Type B pancreatic cell (in vitro differentiated cells): ENCODE measurements at regions not wholly inside any gene's neighbourhood (a gene's known extent, or its start where the extent isn't known, plus 50 kb on each side); places are given as distances from the start of the nearest gene placed in this dataset.

Experiments used
- DNase-seq: peaks from one replicate; pipeline ENCODE4 v3.0.0; 2021; ENCODE audit warnings: mixed read lengths; ENCODE audit not compliant: unreplicated experiment; ENCODE audit errors: extremely low spot score
- H3K27ac Mint-ChIP-seq: 2 replicates; pipeline ENCODE4 v1.8.0; 2021; ENCODE audit warnings: mild to moderate bottlenecking, mixed read lengths
- H3K27me3 Mint-ChIP-seq: 2 replicates; pipeline ENCODE4 v1.8.0; 2021; ENCODE audit warnings: mixed read lengths
- H3K36me3 Mint-ChIP-seq: 2 replicates; pipeline ENCODE4 v1.8.0; 2021; ENCODE audit warnings: mixed read lengths
- H3K4me1 Mint-ChIP-seq: one replicate; pipeline ENCODE4 v1.8.0; 2021; ENCODE audit warnings: mixed read lengths; ENCODE audit not compliant: unreplicated experiment
- H3K4me3 Mint-ChIP-seq: 2 replicates; pipeline ENCODE4 v1.8.0; 2021; ENCODE audit warnings: mild to moderate bottlenecking, mixed read lengths
- H3K9me3 Mint-ChIP-seq: 2 replicates; pipeline ENCODE4 v1.8.0; 2021; ENCODE audit warnings: mixed read lengths
- CTCF ChIP-seq: fragments of 200-600 bp; sonication (generic); conservative IDR thresholded peaks from 2 replicates; pipeline ENCODE4 v1.5.0; 2021; ENCODE audit warnings: antibody characterized with exemption, mild to moderate bottlenecking

- no peak for DNase-seq
- TF ChIP-seq CTCF: no peak
- no peak overlapping the region for H3K27ac Mint-ChIP-seq
- H3K27me3 Mint-ChIP-seq: peaks cover 13% of the 10 kb centered on the region
- H3K4me3 Mint-ChIP-seq: no peak overlapping the region
- H3K36me3 Mint-ChIP-seq: no peaks in the 10 kb centered on the region
- peaks cover 13% of the 10 kb centered on the region for H3K4me1 Mint-ChIP-seq
- H3K9me3 Mint-ChIP-seq: no peaks in the 10 kb centered on the region
Measured at GRCh38 chr18:51668607-51669006, 471.1 kb upstream of the MEX3C start.

GRCh38 chr18:51686590-51686989 is 489.1 kb upstream of the MEX3C start:
- H3K4me1 Mint-ChIP-seq: no peaks in the 10 kb centered on the region
- H3K4me3 Mint-ChIP-seq: no peak overlapping the region
- no peak overlapping the region for H3K27ac Mint-ChIP-seq
- no peak for DNase-seq
- H3K27me3 Mint-ChIP-seq: no peaks in the 10 kb centered on the region
- no peaks in the 10 kb centered on the region for H3K9me3 Mint-ChIP-seq
- H3K36me3 Mint-ChIP-seq: no peaks in the 10 kb centered on the region
- no peak for TF ChIP-seq CTCF

- H3K36me3 Mint-ChIP-seq: no peaks in the 10 kb centered on the region
- no peak overlapping the region for H3K4me3 Mint-ChIP-seq
- H3K9me3 Mint-ChIP-seq: no peaks in the 10 kb centered on the region
- H3K27ac Mint-ChIP-seq: no peak overlapping the region
- no peaks in the 10 kb centered on the region for H3K4me1 Mint-ChIP-seq
- DNase-seq: no peak
- H3K27me3 Mint-ChIP-seq: no peaks in the 10 kb centered on the region
- TF ChIP-seq CTCF: no peak
Measured at GRCh38 chr18:51687845-51688585, 490.5 kb upstream of the MEX3C start.

- DNase-seq: no peak
- H3K27ac Mint-ChIP-seq: no peak overlapping the region
- H3K4me3 Mint-ChIP-seq: no peak overlapping the region
- H3K4me1 Mint-ChIP-seq: no peaks in the 10 kb centered on the region
- no peaks in the 10 kb centered on the region for H3K27me3 Mint-ChIP-seq
- TF ChIP-seq CTCF: no peak
- H3K36me3 Mint-ChIP-seq: no peaks in the 10 kb centered on the region
- no peaks in the 10 kb centered on the region for H3K9me3 Mint-ChIP-seq
Measured at GRCh38 chr18:51692612-51693011, 495.1 kb upstream of the MEX3C start.

- peaks cover 10% of the 10 kb centered on the region for H3K36me3 Mint-ChIP-seq
- peaks cover 29% of the 10 kb centered on the region for H3K9me3 Mint-ChIP-seq
- DNase-seq: no peak
- no peak overlapping the region for H3K4me3 Mint-ChIP-seq
- no peaks in the 10 kb centered on the region for H3K4me1 Mint-ChIP-seq
- no peak for TF ChIP-seq CTCF
- H3K27ac Mint-ChIP-seq: no peak overlapping the region
- peaks cover 2% of the 10 kb centered on the region for H3K27me3 Mint-ChIP-seq
Measured at GRCh38 chr18:51711298-51711889, 513.9 kb upstream of the MEX3C start.
